Activated CD4-positive, alpha-beta T cell treated with anti-CD3 and anti-CD28 coated beads, Interleukin-2, amount 10 ng/mL, durations not matched to agents 24 days and 14 days (primary cell): ENCODE measurements at regions not wholly inside any gene's neighbourhood (a gene's known extent, or its start where the extent isn't known, plus 50 kb on each side); places are given as distances from the start of the nearest gene placed in this dataset.
A peak's percentile ranks its signal among the peaks of the same experiment; 100 is the strongest.
"Not testable (repeated sequence)": the region's sequence is repeated elsewhere in the genome, so short reads cannot be mapped to it uniquely, and the experiment has no call there.

Source experiments
- DNase-seq: peaks from one replicate; pipeline ENCODE4 v3.0.0; 2022
- H3K27ac Mint-ChIP-seq: one replicate; pipeline ENCODE4 v1.8.0; 2022; ENCODE audit warnings: mild to moderate bottlenecking, mixed read lengths
- H3K27me3 Mint-ChIP-seq: one replicate; pipeline ENCODE4 v1.8.0; 2022; ENCODE audit warnings: mixed read lengths
- H3K36me3 Mint-ChIP-seq: one replicate; pipeline ENCODE4 v1.8.0; 2022; ENCODE audit warnings: low read depth, mild to moderate bottlenecking, mixed read lengths
- H3K4me1 Mint-ChIP-seq: one replicate; pipeline ENCODE4 v1.8.0; 2021; ENCODE audit warnings: mixed read lengths
- H3K4me3 Mint-ChIP-seq: one replicate; pipeline ENCODE4 v1.8.0; 2022; ENCODE audit warnings: mild to moderate bottlenecking, moderate library complexity, mixed read lengths
- H3K9me3 Mint-ChIP-seq: one replicate; pipeline ENCODE4 v1.8.0; 2021; ENCODE audit warnings: mixed read lengths
- intact Hi-C: fragments of 100-400 bp; cut with micrococcal nuclease; formaldehyde crosslinking; loops from one replicate; pipeline ENCODE4 v1.15.1; 2023

GRCh38 chr20:51134405-51134804, 111.5 kb upstream of the KCNG1 start:
- DNase-seq: no peak
- no peaks in the 10 kb centered on the region for H3K36me3 Mint-ChIP-seq
- intact Hi-C loops: no loop called here
- H3K9me3 Mint-ChIP-seq: no peaks in the 10 kb centered on the region
- peaks cover 2% of the 10 kb centered on the region for H3K27me3 Mint-ChIP-seq
- H3K4me1 Mint-ChIP-seq: no peaks in the 10 kb centered on the region
- no peak overlapping the region for H3K27ac Mint-ChIP-seq
- H3K4me3 Mint-ChIP-seq: no peak overlapping the region

GRCh38 chr20:51132279-51132678, 109.4 kb upstream of the KCNG1 start:
- Mint-ChIP-seq H3K4me3 (no peak overlapping the region), H3K4me1 (peaks cover 9% of the 10 kb centered on the region), H3K36me3 (no peaks in the 10 kb centered on the region), H3K27me3 (no peaks in the 10 kb centered on the region), H3K27ac (no peak overlapping the region), H3K9me3 (no peaks in the 10 kb centered on the region)
- no peak for DNase-seq
- intact Hi-C loops: no loop called here

DNA sequence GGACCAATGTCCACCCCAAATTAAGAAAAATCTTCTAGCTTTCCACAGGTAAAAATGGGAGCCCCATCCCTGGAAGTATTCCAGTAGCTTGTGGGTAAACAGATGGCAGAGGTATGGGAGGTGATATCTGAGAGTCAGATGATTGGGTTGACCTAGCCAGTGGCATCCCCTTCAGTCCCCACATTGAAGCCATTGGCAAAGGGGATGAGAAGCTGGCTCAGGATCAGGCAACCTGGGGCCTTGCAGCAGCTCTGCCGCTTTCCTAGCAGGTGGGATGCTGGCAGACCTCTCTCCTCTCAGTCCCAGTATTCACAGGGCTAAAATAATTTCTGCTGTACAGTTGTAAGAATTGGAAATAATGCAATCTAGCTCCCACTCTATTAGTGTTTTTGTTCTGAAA, 108.9 kb upstream of the KCNG1 start:
- Mint-ChIP-seq H3K27ac (no peak overlapping the region), H3K4me1 (peaks cover 9% of the 10 kb centered on the region), H3K4me3 (no peak overlapping the region), H3K9me3 (no peaks in the 10 kb centered on the region), H3K27me3 (peaks cover 1% of the 10 kb centered on the region), H3K36me3 (no peaks in the 10 kb centered on the region)
- intact Hi-C loops: no loop called here
- DNase-seq: no peak

- peak; percentile 67 for DNase-seq
- Mint-ChIP-seq H3K4me1 (peaks cover 9% of the 10 kb centered on the region), H3K4me3 (no peak overlapping the region), H3K27ac (no peak overlapping the region), H3K36me3 (no peaks in the 10 kb centered on the region), H3K9me3 (no peaks in the 10 kb centered on the region), H3K27me3 (peaks cover 7% of the 10 kb centered on the region)
- intact Hi-C loops: loop anchor here (5.0 kb wide), 1 partner anchor 37 kb away; no protein-coding TSS in a partner anchor
These were observed 106.4 kb upstream of the KCNG1 start for GRCh38 chr20:51129147-51129776.

DNA sequence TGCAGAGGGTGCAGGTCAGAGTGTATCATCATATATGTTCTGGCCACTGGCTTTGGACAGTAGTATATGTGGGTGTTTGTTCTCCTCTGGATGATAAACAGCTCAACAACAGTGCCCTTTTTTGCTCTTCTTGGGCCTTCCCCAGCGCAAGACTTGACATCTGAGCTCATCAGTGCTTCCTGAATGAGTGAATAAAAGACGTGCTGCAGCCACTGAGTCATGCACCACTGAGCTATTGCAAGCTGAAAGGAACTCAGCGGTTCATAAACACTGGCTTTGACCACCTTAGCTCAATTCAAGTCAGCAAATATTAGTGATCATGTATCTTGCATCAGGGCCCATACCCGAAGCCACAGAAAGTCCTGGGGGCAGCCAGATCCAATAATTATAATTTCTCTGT, 105.3 kb upstream of the KCNG1 start:
- H3K9me3 Mint-ChIP-seq: no peaks in the 10 kb centered on the region
- intact Hi-C loops: loop anchor here (5.0 kb wide), 1 partner anchor 36 kb away; no protein-coding TSS in a partner anchor
- peak overlapping the region; percentile 63 for H3K27ac Mint-ChIP-seq
- H3K36me3 Mint-ChIP-seq: no peaks in the 10 kb centered on the region
- peaks cover 9% of the 10 kb centered on the region for H3K27me3 Mint-ChIP-seq
- H3K4me3 Mint-ChIP-seq: peak overlapping the region; percentile 15
- peaks cover 10% of the 10 kb centered on the region for H3K4me1 Mint-ChIP-seq
- peak; percentile 59 for DNase-seq

DNA sequence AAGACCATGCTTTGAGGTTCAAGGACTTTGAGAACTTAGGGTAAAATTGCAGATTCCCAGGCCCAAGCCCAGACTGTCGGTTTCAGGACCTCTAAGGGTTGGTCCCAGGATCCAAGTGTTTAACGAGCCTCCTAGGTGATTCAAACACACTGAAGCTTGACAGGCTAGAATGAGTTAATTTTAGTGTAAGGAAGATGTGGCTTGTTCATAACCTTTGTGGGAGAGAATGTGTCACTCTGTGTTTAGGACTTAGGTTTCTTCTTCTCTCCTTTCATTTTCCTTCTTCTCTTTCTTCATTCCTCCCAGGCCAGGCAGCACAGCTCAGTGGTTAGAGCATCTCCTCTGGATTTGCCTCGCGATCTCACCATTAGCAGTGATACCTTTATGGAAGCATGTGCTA, 104.8 kb upstream of the KCNG1 start:
- H3K4me1 Mint-ChIP-seq: peaks cover 12% of the 10 kb centered on the region
- intact Hi-C loops: loop anchor here (5.0 kb wide), 1 partner anchor 35 kb away; no protein-coding TSS in a partner anchor
- no peak for DNase-seq
- peak overlapping the region; percentile 63 for H3K27ac Mint-ChIP-seq
- peaks cover 12% of the 10 kb centered on the region for H3K27me3 Mint-ChIP-seq
- no peaks in the 10 kb centered on the region for H3K36me3 Mint-ChIP-seq
- peak overlapping the region; percentile 15 for H3K4me3 Mint-ChIP-seq
- no peaks in the 10 kb centered on the region for H3K9me3 Mint-ChIP-seq

GRCh38 chr20:51126337-51126736, 103.4 kb upstream of the KCNG1 start:
- Mint-ChIP-seq H3K27ac (no peak overlapping the region), H3K4me1 (peaks cover 12% of the 10 kb centered on the region), H3K27me3 (peaks cover 20% of the 10 kb centered on the region), H3K4me3 (no peak overlapping the region), H3K9me3 (no peaks in the 10 kb centered on the region), H3K36me3 (no peaks in the 10 kb centered on the region)
- intact Hi-C loops: loop anchor here (5.0 kb wide), 1 partner anchor 34 kb away; no protein-coding TSS in a partner anchor
- DNase-seq: no peak

DNA sequence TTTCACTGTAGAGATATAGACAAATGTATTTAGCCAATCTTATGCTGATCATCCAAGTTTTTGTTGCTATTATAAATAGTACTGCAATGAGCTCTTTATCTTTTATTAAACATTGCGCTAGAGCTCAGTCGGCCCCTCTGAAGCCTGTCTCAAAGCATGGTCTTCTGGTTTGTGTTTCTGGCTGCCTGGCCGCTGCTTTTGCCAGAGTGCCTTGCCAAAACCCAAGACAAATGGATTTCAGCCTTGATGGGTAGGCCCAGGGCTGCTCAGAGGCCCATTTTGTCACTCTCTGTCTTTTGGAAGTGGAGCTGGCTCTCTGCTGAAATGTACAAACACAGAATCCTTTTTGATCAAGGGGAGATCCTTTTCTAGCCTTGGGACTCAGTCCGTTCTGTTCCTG, 102.9 kb upstream of the KCNG1 start:
- intact Hi-C loops: loop anchor here (5.0 kb wide), 1 partner anchor 33 kb away; no protein-coding TSS in a partner anchor
- no peaks in the 10 kb centered on the region for H3K9me3 Mint-ChIP-seq
- H3K4me1 Mint-ChIP-seq: peaks cover 12% of the 10 kb centered on the region
- no peak for DNase-seq
- peaks cover 21% of the 10 kb centered on the region for H3K27me3 Mint-ChIP-seq
- H3K4me3 Mint-ChIP-seq: no peak overlapping the region
- no peaks in the 10 kb centered on the region for H3K36me3 Mint-ChIP-seq
- no peak overlapping the region for H3K27ac Mint-ChIP-seq

- DNase-seq: no peak
- Mint-ChIP-seq H3K4me3 (no peak overlapping the region), H3K36me3 (no peaks in the 10 kb centered on the region), H3K27me3 (peaks cover 23% of the 10 kb centered on the region), H3K27ac (no peak overlapping the region), H3K4me1 (peaks cover 12% of the 10 kb centered on the region), H3K9me3 (no peaks in the 10 kb centered on the region)
- intact Hi-C loops: loop anchor here (5.0 kb wide), 1 partner anchor 33 kb away; no protein-coding TSS in a partner anchor
These were observed 102.2 kb upstream of the KCNG1 start for GRCh38 chr20:51125105-51125504.

DNA sequence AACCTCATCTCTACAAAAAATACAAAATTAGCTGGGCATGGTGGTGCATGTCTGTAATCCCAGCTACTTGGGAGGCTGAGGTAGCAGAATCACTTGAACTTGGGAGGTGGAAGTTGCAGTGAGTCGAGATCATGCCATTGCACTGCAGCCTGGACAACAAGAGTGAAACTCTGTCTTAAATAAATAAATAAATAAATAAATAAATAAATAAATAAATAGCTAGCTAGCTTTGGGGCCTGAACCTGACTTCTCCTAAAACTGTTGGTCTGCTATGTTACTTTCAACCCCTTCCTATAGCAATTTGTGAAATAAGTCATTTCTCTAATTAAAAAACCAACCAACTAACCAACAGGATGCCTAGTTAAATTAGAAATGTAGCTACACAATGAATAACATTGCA, 101.0 kb upstream of the KCNG1 start:
- not testable (repeated sequence) for H3K4me3 Mint-ChIP-seq, H3K9me3 Mint-ChIP-seq, DNase-seq, H3K36me3 Mint-ChIP-seq, H3K27ac Mint-ChIP-seq, H3K4me1 Mint-ChIP-seq
- intact Hi-C loops: loop anchor here (5.0 kb wide), 1 partner anchor 62 kb away; no protein-coding TSS in a partner anchor
- H3K27me3 Mint-ChIP-seq: peaks cover 30% of the 10 kb centered on the region

- H3K4me3 Mint-ChIP-seq: no peak overlapping the region
- H3K9me3 Mint-ChIP-seq: no peaks in the 10 kb centered on the region
- H3K27me3 Mint-ChIP-seq: peaks cover 30% of the 10 kb centered on the region
- intact Hi-C loops: loop anchor here (5.0 kb wide), 1 partner anchor 61 kb away; no protein-coding TSS in a partner anchor
- H3K4me1 Mint-ChIP-seq: peaks cover 4% of the 10 kb centered on the region
- H3K27ac Mint-ChIP-seq: peak overlapping the region; percentile 18
- H3K36me3 Mint-ChIP-seq: no peaks in the 10 kb centered on the region
- peak; percentile 58 for DNase-seq
These were observed 100.2 kb upstream of the KCNG1 start for GRCh38 chr20:51122931-51123658.

- no peaks in the 10 kb centered on the region for H3K36me3 Mint-ChIP-seq
These were observed 99.0 kb upstream of the KCNG1 start for GRCh38 chr20:51121901-51122412.

GRCh38 chr20:51121272-51121671, 98.4 kb upstream of the KCNG1 start:
- intact Hi-C loops: loop anchor here (5.0 kb wide), 1 partner anchor 59 kb away; no protein-coding TSS in a partner anchor
- peaks cover 4% of the 10 kb centered on the region for H3K4me1 Mint-ChIP-seq
- no peak for DNase-seq
- H3K9me3 Mint-ChIP-seq: no peaks in the 10 kb centered on the region
- no peaks in the 10 kb centered on the region for H3K36me3 Mint-ChIP-seq
- H3K27ac Mint-ChIP-seq: no peak overlapping the region
- H3K27me3 Mint-ChIP-seq: peaks cover 32% of the 10 kb centered on the region
- H3K4me3 Mint-ChIP-seq: no peak overlapping the region

More at GRCh38 chr20:51121901-51122412, 99.0 kb upstream of the KCNG1 start:
- no peak overlapping the region for H3K27ac Mint-ChIP-seq
- no peak for DNase-seq
- no peaks in the 10 kb centered on the region for H3K9me3 Mint-ChIP-seq
- no peak overlapping the region for H3K4me3 Mint-ChIP-seq
- intact Hi-C loops: loop anchor here (5.0 kb wide), 1 partner anchor 60 kb away; no protein-coding TSS in a partner anchor
- peaks cover 4% of the 10 kb centered on the region for H3K4me1 Mint-ChIP-seq
- H3K27me3 Mint-ChIP-seq: peaks cover 32% of the 10 kb centered on the region

DNA sequence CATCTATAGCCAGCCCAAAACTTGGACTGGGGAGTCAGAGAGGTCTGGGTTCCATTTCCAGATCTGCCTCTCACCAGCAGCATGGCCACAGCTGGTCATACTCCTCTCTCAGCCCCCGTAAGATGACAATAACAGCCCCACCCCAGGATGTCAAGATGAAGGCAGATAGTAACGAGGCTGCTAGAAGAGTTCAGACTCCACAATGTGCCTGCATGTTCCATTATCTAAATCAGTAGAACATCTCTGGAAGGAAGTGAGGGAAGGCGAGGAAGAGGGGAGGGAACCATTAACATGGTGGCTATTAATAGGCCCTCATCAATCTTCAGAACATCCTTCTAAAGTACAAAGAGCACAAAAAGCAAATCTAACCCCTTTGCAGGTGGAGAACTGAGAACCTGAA, 98.0 kb upstream of the KCNG1 start:
- intact Hi-C loops: loop anchor here (5.0 kb wide), 1 partner anchor 59 kb away; no protein-coding TSS in a partner anchor
- Mint-ChIP-seq H3K9me3 (no peaks in the 10 kb centered on the region), H3K4me3 (no peak overlapping the region), H3K36me3 (no peaks in the 10 kb centered on the region), H3K4me1 (peaks cover 4% of the 10 kb centered on the region), H3K27ac (no peak overlapping the region), H3K27me3 (peaks cover 32% of the 10 kb centered on the region)
- no peak for DNase-seq
